Fibroblast of mammary gland (primary cell): ENCODE measurements at regions not wholly inside any gene's neighbourhood (a gene's known extent, or its start where the extent isn't known, plus 50 kb on each side); places are given as distances from the start of the nearest gene placed in this dataset.

Source experiments
- DNase-seq: peaks from one replicate; pipeline ENCODE4 v3.0.0-alpha.2; 2010; ENCODE audit warnings: low read depth
- H3K4me3 ChIP-seq: 2 replicates; pipeline ENCODE4 v1.5.1; 2011; ENCODE audit warnings: low read depth, mild to moderate bottlenecking, low read length, moderate library complexity; ENCODE audit not compliant: control insufficient read depth
- TF ChIP-seq, protein P1 (sequence below): conservative IDR thresholded peaks from 2 replicates; pipeline ENCODE4 v1.5.1; 2011; ENCODE audit warnings: low read depth, low read length, inconsistent platforms; ENCODE audit not compliant: control insufficient read depth, insufficient read depth

DNA sequence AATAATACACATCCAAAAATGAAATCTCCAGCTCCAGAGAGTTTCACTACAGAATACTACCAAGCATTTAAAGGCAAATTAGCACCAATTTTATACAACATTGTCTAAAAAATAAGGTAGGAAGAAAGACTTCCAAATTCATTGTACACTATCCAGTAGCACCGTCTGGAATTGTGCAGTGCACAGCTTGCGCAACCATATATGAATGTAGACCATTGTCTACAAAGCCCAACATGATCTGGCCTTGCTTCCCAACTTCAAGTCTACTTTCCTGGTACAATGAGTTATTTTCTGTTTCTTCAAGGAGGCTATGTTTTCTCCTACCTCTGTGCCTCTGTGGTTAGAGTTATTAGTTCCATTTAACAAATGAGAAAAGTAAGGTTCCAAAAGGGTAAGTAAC lies 115.4 kb upstream of the FOXK1 start:
- TF ChIP-seq, protein P1, sequence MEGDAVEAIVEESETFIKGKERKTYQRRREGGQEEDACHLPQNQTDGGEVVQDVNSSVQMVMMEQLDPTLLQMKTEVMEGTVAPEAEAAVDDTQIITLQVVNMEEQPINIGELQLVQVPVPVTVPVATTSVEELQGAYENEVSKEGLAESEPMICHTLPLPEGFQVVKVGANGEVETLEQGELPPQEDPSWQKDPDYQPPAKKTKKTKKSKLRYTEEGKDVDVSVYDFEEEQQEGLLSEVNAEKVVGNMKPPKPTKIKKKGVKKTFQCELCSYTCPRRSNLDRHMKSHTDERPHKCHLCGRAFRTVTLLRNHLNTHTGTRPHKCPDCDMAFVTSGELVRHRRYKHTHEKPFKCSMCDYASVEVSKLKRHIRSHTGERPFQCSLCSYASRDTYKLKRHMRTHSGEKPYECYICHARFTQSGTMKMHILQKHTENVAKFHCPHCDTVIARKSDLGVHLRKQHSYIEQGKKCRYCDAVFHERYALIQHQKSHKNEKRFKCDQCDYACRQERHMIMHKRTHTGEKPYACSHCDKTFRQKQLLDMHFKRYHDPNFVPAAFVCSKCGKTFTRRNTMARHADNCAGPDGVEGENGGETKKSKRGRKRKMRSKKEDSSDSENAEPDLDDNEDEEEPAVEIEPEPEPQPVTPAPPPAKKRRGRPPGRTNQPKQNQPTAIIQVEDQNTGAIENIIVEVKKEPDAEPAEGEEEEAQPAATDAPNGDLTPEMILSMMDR, result no peak
- DNase-seq, result no peak
- no peak overlapping the region for H3K4me3 ChIP-seq

DNA sequence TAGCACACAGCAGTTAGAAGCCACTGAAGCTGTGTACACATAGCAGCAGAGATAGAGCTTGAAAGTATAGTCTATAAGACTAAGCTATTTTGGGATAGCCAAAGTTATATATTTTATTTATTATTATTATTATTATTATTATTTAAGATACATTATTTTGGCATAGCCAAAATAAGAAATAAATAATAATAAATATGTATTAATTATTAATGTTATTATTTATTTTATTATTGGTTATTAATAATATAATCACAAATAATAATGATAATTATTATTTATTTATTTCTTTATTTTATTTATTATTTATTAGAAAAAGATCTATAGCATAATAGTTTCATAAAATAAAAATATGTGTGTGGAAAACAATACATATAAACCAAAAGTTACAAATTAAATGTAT lies 107.2 kb upstream of the FOXK1 start:
- no peak for DNase-seq
- no peak overlapping the region for H3K4me3 ChIP-seq
- TF ChIP-seq, protein P1, result no peak

DNA sequence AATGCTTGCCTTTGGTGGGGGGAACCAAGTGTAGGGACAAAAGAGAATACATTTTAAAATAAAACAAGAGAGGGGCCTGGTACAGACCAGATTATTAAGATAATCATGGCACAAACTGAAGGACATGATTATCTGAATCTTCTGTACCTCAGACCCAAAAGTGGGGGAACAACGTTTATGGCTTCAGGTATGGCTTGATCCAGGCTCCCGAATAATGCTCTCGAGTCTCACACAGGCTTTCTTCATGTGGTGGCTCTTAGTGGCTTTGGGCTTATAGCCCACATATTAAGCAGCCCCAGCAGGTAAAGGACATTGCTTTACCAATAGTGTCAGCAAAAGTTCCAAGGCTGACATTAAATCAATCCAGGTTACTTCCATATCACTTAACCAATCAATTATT lies 106.8 kb upstream of the FOXK1 start:
- no peak overlapping the region for H3K4me3 ChIP-seq
- TF ChIP-seq, protein P1, result no peak
- no peak for DNase-seq

DNA sequence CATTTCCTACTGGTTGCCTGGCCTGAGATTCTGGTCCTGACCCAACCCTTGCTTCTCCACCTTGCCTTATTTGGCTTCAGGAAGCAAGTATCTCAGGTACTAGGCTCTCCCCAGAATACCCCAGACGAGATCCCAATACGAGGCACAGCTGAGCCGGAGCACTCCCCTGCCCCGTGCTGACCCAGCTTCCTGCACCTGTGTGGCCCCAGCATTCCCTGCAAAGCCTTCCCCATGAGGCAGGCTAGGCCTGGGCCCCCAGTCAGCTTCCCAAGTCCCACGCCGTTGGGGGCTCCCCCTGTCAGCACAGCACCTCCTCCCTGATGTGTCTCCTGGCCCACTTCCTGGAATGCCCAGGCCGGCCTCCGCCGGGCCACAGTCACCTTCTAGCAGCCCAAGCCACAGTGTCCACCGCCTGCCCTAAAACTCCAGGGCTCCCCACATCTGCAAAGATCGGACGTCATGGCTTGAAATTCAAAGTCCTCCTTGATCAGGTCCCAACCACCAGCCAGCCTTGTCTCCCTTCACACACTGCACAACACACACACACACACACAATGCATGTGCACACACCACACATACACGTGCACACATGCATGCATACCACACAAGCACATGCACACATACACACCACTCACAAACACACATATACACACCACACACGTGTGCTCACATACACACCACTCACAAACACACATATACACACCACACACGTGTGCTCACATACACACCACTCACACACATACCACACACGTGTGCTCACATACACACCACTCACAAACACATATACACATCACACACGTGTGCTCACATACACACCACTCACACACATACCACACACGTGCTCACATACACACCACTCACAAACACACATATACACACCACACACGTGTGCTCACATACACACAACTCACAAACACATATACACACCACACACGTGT lies 78.9 kb upstream of the FOXK1 start:
- TF ChIP-seq, protein P1, result no peak
- no peak for DNase-seq
- H3K4me3 ChIP-seq, result no peak overlapping the region

DNA sequence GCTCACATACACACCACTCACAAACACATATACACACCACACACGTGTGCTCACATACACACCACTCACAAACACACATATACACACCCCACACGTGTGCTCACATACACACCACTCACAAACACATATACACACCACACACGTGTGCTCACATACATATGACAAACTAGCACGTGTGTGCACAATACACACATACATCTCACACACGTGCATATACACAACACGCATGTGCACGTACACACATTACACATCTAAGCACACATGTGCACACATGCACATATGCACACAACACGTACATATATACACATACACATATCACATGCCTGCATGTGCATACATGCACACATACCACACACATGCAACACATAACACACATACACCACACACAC lies 78.3 kb upstream of the FOXK1 start:
- TF ChIP-seq, protein P1, result no peak
- no peak for DNase-seq
- H3K4me3 ChIP-seq, result no peak overlapping the region

DNA sequence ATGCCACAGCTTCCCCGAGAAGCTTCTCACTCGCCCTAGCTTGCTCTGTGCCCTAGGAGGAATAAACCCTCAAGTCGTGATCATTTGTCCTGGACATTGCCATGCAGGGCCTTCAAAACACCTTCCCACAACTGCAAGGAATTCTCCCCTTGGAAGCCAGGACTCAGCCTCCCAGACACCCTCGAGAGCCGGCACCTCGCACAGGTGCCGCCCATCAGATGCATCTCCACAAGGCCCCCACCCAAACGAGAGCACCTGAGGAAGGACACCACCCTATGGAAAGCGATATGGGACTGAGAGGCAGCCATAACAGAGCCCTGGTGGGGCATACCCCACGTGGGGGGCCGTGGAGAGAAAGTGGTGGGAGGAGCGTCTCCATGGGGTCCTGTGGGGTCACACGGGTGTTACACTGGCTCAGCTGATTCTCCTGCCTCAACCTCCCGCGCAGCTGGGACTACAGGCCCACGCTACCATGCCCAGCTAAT lies 77.6 kb upstream of the FOXK1 start:
- TF ChIP-seq, protein P1, result no peak
- H3K4me3 ChIP-seq, result no peak overlapping the region
- DNase-seq, result no peak
